DLD1 (cell line): ENCODE measurements at regions not wholly inside any gene's neighbourhood (a gene's known extent, or its start where the extent isn't known, plus 50 kb on each side); places are given as distances from the start of the nearest gene placed in this dataset.
"Not testable (repeated sequence)": the region's sequence is repeated elsewhere in the genome, so short reads cannot be mapped to it uniquely, and the experiment has no call there.

ENCODE experiments used
- in situ Hi-C: cut with HindIII; loops from 2 replicates; pipeline ENCODE4 v1.10.0; 2017; ENCODE audit warnings: low sequenced_read_pairs

DNA sequence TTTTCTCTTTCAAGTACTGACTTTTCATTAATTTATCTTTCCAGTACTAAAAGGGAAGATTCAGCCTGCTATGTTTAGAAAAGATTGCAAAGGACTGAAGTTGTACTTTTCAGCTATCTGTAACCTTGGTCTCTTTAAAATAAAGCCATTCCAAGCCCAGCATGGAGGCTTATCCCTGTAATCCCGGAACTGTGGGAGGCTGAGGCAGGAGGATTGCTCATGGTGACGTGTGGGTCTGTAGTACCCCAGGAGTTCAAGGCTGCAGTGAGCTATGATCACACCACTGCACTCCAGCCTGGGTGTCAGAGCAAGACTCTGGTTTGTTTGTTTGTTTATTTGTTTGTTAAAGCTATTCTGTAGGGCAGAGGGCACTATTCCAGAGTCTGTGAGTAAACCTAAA, 50.6 kb upstream of the TMEM170B start:
- in situ Hi-C loops, result loop anchor here (25.0 kb wide), 1 partner anchor 350 kb away; no protein-coding TSS in a partner anchor

DNA sequence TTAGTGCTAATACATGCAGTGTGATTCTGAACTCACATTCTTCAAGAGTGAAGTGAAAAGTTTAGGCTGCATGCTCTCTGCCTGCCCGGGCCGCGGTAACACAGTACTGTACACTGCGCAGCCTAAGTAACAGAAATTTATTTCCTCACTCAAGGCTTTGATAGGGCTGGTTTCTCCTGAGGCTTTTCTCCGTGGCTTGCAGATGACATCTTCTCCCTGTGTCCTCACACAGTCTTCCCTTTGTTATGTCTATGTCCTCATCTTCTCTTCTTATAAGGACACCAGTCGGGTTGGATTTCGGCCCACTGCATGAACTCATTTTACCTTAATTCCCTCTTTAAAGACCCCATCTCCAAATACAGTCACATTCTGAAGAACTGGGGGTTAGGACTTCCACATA, 51.1 kb upstream of the TMEM170B start:
- in situ Hi-C loops, result loop anchor here (25.0 kb wide), 1 partner anchor 349 kb away; no protein-coding TSS in a partner anchor

DNA sequence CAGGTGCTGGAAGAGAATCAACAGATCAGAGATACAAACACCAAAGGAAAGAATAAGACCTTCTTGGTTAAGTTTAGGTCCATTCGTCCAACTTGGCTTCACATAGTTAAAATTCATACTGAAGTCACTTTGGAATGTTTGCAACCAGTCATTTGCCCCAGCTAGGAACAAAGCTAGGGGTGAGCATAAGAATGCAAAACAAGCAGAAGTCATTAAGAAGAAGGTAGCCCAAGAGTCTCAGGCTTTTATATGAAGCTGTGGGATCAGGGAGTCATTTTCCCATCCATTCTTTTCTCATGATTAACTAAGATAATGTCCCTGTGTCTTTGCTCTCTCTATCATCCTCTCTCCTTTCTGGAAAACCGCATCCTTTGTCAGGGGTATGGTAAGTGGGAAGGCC, 51.5 kb upstream of the TMEM170B start:
- in situ Hi-C loops, result loop anchor here (25.0 kb wide), 1 partner anchor 349 kb away; no protein-coding TSS in a partner anchor

DNA sequence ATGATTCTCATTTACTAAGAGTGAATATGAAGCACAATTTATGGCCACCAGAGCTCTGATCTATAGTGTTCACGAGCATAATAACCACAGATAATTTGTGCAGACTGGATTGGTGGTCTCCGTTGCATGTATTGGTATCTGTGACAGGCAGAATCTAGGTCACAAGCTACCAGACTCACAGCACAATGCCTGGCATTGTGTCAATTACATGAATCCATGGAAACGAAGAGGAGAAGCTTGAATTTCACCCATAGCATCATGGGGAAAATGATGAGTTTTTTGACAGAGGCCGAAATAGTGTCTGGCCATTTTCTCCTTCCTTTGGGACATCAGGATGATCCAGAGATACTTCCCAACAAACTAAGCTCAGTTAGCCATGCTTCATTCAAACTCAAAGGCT, 52.3 kb upstream of the TMEM170B start:
- in situ Hi-C loops, result loop anchor here (25.0 kb wide), 1 partner anchor 348 kb away; no protein-coding TSS in a partner anchor

DNA sequence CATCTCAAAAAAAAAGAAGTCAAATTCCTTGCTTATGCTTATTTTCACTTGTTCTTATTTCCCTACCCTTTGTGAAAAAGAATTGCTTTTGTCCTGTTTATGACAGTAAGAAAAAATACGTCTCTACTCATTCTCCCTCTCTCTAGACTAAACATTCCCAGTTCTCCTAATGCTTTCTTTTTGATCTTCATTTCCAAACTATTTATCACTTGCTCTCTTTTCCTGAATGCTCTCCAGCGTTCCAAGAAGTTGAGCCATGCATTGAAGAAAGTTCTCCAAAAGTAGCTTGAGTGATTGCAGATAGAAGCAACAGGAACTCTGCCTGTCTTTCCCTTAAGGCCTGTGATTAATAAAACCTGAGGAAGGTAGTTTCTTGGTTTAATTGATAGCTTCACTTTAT, 53.1 kb upstream of the TMEM170B start:
- in situ Hi-C loops, result loop anchor here (25.0 kb wide), 1 partner anchor 347 kb away; no protein-coding TSS in a partner anchor

DNA sequence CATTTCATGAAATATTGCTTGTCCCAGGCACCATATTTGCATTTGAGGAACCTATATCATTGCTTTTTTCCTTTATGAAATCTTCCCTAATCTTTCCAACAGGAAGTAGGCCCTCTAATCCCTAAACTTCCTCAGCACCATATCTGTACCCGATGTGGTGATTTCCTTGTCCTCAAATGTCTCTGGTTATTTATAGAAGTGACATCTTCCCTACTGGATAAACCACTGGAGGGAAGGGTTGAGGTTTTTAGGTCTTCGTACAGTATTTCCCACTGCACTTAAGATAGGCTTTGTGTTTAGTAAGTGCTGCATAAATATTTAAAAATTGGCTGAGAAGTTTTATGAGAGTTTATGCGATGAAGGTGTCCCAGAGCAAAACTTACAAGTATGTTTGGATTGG, 54.9 kb upstream of the TMEM170B start:
- in situ Hi-C loops, result loop anchor here (25.0 kb wide), 1 partner anchor 345 kb away; no protein-coding TSS in a partner anchor

DNA sequence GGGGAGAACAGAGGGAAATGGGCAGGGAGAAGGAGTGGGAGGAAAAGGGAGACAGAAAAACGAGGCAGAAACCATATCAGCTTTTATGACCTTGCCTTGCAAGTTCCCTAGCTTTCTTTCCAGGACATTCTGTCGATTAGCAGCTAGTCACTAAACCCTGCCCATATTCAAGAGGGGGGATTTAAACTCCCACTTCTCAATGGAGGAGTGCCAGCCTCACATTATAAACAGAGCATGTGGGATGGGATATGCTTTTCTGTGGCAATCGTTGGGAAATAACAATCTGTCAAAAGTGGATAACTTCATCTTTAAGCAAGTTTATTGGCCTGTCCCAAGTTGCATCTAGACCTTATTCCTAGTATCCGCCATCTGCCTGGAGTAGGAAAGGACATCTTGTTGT, 57.0 kb upstream of the TMEM170B start:
- in situ Hi-C loops, result loop anchor here (25.0 kb wide), 1 partner anchor 343 kb away; no protein-coding TSS in a partner anchor

DNA sequence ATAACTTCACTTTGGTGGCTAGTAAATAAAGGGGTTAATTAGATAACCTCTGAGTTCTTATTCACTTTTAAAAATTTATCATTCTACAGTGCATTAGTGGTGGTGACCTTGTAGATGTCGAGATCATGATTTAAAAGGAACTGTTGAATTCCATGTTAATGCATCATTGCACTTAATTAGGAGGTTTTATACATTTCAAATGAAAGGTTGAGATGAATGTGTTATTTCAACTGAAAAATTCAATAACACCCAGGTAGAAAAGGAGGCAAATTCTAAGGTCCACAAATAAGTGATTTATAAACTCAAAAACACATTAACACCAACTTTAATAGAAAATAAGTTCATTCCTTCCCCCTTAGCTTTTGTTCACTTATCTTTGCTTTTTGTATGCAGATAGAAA, 58.3 kb upstream of the TMEM170B start:
- in situ Hi-C loops, result loop anchor here (25.0 kb wide), 1 partner anchor 342 kb away; no protein-coding TSS in a partner anchor

DNA sequence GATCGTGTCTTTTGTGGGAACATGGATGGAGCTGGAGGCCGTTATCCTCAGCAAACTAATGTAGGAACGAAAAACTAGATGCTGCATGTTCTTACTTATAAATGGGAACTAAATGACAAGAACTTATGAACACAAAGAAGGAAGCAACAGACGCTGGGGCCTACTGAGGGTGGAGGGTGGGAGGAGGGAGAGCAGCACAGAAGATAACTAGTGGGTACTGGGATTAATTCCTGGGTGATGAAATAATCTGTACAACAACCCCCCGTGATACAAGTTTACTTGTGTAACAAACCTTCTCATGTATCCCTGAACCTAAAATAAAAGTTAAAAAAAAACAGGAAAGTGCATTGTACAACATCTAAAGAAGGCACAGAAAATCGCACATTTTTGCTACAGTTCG, 59.0 kb upstream of the TMEM170B start:
- in situ Hi-C loops, result loop anchor here (25.0 kb wide), 1 partner anchor 341 kb away; no protein-coding TSS in a partner anchor

DNA sequence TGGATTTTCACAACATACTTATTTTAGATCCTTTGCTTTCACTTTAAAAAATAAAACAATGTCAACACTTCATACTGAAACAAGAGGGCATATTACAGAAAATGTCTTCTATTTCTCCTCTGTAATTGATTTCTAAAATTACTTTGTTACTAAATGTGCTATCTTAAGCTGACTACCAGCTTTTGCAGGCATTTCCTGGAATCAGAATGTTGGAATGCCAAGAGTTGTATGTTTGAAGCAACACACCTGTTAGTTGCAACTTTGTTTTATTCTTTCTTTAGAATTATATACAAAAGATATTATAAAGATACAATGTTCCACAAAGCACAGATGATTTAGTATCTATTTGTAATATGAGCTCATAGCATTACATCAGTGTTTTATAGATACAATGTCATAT, 62.5 kb upstream of the TMEM170B start:
- in situ Hi-C loops, result loop anchor here (25.0 kb wide), 1 partner anchor 338 kb away; no protein-coding TSS in a partner anchor

DNA sequence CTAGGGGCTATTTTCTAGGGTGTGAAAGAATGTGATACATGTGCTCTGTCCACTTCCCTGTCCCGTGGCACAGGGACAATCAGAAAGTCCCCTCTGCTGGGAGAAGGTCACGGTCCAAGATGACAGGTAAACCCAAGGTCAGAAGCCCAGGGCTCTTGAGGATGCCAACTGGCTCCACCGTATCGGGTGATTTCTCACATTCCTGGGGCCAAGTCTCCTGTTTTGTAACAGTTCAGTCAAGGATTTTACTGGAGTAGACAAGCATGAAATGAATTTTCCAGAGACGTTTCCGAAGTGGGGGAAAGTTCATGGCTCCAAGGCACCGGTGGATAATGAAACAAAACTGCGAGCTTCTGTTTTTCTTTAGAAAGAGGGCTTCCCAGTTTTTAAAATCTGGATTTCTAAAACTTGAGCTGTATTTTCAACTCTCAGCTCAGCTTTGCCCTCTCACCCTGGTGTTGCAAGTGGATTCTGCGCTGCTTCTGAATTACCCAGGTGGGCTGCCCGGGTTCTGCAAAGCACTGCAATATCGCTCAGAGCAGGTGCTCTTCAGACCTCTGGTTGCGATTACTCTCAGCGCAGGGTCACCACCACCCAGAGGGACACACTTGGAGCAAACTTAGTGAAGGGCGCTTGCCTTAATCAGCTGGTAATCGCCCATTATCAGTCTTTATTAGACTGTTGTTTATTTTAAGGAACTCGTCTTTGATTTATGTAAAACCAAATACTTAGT, 64.4 kb upstream of the TMEM170B start:
- in situ Hi-C loops, result no loop called here

DNA sequence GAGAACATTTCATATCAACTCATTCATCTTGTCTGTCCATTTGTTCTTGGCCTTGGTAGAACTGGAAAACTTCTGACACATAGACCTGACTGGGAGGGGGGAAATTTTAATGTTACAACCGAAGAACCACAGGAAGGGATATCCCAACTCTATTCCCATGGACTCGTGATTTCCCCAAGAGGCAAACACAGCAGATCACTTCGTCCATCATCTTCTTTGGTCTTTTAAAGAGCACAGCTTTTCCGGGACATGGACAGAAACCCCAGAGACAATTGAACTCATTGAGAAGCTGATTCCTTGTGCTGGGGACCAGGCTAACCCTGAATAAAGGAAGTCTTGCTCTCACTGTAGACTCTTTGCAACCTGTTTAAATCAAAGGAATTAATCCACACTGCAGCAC, 66.3 kb upstream of the TMEM170B start:
- in situ Hi-C loops, result no loop called here

DNA sequence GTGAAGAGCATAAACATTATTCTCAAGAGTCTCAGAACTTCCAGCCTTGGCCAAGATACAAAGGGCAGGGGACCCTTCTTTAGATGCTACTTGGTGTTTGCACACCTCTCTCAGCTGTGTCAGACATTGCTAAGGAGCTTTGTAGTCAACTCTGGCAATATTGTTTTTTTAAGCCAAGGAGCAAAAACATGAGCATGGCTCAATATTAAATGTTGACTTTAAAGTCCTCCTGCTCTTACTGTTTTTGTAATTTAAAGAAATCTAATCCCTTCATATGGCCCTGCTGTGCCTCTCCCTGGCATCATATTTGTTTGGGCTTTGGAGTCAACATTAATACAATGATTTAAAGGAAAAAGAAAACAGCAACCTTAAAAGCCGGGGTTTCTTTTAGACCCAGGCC, 67.9 kb upstream of the TMEM170B start:
- in situ Hi-C loops, result no loop called here

DNA sequence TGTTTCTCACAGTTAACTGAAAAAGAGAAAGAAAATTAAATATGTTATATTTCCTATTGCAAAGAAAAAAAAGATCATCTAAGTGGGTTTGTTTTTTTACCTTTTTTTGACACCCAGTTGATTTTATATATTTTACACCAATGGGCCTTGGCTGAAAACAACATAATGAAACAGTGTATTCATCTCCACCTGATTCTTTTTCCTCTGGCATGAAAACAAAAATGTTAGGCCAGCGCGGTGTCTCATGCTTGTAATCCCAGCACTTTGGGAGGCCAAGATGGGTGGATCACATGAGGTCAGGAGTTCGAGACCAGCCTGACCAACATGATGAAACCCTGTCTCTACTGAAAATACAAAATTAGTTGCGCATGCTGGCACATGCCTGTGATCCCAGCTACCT, 69.3 kb upstream of the TMEM170B start:
- in situ Hi-C loops, result not testable (repeated sequence)

DNA sequence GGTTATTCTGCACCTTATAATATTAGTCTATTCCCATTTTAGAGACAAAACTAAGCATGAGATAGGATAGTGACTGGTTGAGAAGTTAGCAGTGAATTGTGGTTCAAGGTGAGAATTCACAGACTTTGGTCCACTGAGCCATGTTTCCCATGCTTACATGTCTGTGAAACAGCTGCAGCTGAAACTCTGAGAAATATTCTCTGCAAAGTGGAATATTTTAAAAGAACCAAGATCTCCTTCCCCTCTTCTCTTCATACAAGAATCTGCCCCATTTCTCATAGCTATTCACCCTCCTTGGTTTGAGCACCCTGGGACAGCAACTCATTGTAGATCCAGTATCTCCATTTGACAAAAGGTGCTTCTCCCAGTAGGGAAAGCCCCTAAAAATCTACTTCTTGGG, 70.2 kb upstream of the TMEM170B start:
- in situ Hi-C loops, result no loop called here

DNA sequence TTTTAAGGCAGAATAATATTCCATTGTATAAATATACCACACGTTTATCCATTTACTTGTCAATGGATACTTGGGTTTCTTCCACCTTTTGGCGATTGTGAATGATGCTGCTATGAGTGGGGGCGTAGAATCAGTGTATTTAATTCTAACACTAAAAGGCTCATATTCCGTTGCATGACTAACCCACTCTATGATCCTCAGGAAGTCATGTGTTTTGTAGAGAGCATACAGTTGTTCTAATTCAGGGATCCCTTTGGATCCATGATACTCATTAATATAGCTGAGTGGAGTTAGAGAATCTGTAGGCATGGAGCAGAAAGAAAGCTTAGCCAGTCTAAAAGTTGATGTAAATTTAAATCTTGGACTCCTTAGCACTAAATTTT, 74.2 kb upstream of the TMEM170B start:
- in situ Hi-C loops, result no loop called here

DNA sequence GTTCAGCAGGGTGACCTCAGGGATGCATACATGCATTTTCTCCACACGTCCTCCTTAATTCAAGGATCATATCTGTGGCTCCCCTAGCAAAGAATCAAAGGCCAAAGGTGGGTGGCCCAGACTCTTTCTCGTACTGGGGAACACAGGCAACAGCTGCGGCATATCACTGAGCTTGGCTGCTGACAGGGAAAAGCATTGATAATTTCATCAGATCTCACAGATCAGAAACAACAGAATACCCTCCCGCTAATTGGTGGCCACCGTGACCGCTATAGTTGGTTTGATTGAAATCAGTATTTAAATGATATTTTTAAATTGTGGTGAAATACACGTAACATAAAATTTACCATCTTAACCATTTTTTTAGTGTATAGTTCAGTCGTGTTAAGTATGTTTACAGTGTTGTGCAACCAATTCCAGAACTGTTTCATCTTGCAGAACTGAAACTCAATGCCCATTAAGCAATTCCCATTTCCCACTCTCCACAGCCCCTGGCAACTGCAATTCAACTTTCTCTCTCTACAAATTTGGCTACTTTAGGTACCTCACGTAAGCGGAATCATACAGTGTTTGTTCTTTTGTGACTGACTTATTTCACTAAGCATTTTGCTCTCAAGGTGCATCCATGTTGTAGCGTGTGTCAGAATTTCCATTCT, 74.7 kb upstream of the TMEM170B start:
- in situ Hi-C loops, result no loop called here

DNA sequence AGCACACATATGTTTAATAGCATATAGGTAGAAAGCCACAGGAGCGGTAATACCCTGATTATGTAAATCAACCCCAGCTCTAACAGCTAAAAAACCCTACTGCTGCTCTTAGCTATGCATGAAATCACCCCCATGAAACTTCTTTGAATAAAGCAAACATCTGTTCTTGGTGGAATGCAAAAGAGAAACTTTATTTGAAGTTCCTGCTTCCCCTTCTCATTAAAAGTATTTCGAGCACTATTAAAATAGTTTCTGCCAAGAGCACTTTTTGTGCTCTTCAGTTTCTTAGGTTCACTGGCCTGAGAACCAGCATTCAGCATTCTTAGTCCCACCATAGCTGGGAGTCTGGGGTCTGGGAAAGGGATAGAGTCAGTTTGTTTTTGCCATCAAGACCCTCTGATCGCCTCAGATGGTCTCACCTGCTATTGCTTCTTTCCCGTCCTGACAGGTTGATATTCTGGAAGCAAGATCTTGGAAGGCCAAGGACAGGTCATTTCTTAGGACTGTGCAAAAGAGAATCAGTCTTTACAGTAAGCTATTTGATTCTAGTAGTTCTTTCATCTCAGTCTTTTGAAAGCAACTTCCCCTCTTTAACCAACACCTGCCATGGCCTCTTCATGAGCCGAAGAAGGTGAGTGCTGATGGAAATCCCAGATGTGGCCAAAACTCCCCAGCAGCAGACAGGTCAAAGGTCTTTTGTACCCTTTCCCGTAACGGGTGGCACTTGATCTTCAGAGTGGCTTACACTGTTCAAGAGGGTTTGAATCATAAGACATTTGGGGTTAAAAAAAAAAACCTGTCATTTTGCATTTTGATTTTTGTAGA, 76.5 kb upstream of the TMEM170B start:
- in situ Hi-C loops, result no loop called here

DNA sequence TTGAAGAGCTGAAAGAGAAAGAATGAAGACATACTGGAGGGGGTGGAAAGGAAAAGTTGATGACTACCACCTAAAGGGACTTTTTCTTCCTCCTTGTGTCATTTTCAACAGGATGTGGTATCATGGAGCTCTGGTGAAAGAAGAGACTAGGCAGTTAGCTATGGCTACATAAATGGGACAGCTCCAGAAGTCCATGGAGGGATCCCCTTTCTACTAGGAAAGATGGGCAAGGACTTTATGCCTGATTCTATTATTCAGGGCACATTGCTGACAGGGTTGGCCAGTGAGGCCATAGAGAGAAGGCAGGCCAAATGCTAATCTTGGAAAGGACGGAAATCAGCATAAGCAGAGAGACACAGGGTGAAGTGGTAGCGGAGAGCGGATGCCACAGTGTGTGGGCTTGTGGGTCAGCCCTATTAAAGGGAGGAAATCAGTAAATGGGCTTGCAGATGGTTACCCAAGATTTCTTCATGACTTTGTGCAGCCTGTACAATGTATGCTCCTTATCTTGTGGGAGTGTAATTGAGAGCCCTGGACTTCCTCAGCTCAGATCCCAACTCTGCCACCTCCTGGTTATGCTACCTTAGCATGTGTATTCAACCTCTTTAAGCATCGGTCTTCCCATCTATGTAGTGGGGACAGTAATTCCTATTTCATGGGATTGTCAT, 77.4 kb upstream of the TMEM170B start:
- in situ Hi-C loops, result no loop called here

DNA sequence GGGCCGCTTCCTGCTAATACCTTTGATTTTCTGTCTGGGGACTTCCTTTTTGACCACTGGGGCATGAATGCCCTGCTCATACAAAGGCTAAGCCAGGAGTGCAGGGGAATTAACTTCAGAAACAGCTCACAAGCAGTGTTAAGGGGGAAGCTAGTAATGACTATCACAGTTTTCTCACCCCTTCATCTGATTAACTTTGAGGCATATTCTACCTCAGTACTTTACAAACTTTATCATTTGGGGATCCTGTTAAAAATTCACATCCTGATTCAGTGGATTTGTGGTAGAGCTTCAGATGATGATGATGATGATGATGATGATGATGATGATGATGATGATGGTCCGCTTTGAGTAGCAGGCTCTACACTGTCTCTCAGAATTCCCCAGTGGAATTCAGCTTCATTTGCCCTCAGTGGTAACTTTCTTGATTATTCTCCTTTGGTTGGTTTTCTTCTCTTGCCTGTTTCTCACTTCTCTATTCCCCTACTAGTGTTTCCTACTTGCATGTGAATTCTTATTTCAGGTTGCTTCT, 78.4 kb upstream of the TMEM170B start:
- in situ Hi-C loops, result no loop called here
